Thyroid gland (tissue), 4 donors: ENCODE measurements at regions not wholly inside any gene's neighbourhood (a gene's known extent, or its start where the extent isn't known, plus 50 kb on each side); places are given as distances from the start of the nearest gene placed in this dataset.

Source experiments
- CTCF ChIP-seq, 6 experiments: fragments of 200-600 bp in 3 of 6; fragments of 450-650 bp in 3 of 6; sonication (generic) in 3 of 6; IDR thresholded peaks; one replicate each; pipeline ENCODE4 v1.5.1; 2016 to 2019; ENCODE audit warnings: antibody characterized with exemption in 6 of 6, mild to moderate bottlenecking in 2 of 6, inconsistent platforms in 1 of 6, moderate library complexity in 1 of 6
- POLR2A ChIP-seq, 2 donors: fragments of 450-650 bp; IDR thresholded peaks; one replicate each; pipeline ENCODE4 v1.6.1; 2017; ENCODE audit warnings: antibody characterized with exemption in 2 of 2, mild to moderate bottlenecking in 2 of 2, moderate library complexity in 1 of 2

- no peak for TF ChIP-seq CTCF (IDR thresholded peaks at IDR 0.05)
- no peak for TF ChIP-seq POLR2A (IDR thresholded peaks at IDR 0.05)
Observed at GRCh38 chr1:114257554-114257953, 103.9 kb upstream of the SYT6 start.
